Fibroblast of lung (primary cell): ENCODE measurements at regions not wholly inside any gene's neighbourhood (a gene's known extent, or its start where the extent isn't known, plus 50 kb on each side); places are given as distances from the start of the nearest gene placed in this dataset.

Source experiments
- DNase-seq, 2 donors: peaks; one replicate each; pipeline versions ENCODE4 v3.0.0 to v3.0.0-alpha.2; 2010; ENCODE audit warnings: low read depth in 2 of 2
- H2AFZ ChIP-seq: 2 replicates; pipeline ENCODE4 v1.5.1; 2012; ENCODE audit warnings: low read length, control low read depth, inconsistent platforms
- H3K27ac ChIP-seq: 2 replicates; pipeline ENCODE4 v1.5.1; 2011; ENCODE audit warnings: low read length, control low read depth; ENCODE audit not compliant: insufficient read depth
- H3K27me3 ChIP-seq: 2 replicates; pipeline ENCODE4 v1.5.1; 2011; ENCODE audit warnings: mild to moderate bottlenecking, low read length; ENCODE audit not compliant: control insufficient read depth, insufficient read depth
- H3K36me3 ChIP-seq: 2 replicates; pipeline ENCODE4 v1.5.1; 2011; ENCODE audit warnings: low read length; ENCODE audit not compliant: control insufficient read depth, insufficient read depth
- H3K4me1 ChIP-seq: 2 replicates; pipeline ENCODE4 v1.5.1; 2011; ENCODE audit warnings: low read length; ENCODE audit not compliant: control insufficient read depth, insufficient read depth; ENCODE audit errors: extremely low read depth
- H3K4me2 ChIP-seq: 2 replicates; pipeline ENCODE4 v1.5.1; 2011; ENCODE audit warnings: low read length, control low read depth; ENCODE audit not compliant: insufficient read depth; ENCODE audit errors: extremely low read depth
- H3K4me3 ChIP-seq, 4 experiments: fragments of 200-600 bp in 1 of 4; sonication (generic) in 1 of 4; replicated peaks in 1 of 4; 2 replicates each; pipeline ENCODE4 v1.5.1; 2011 to 2016; ENCODE audit warnings: low read length in 4 of 4, low read depth in 3 of 4, mild to moderate bottlenecking in 3 of 4, control low read depth in 2 of 4, inconsistent platforms in 1 of 4, mixed read lengths in 1 of 4; ENCODE audit not compliant: insufficient read depth in 1 of 4; ENCODE audit errors: control extremely low read depth in 1 of 4
- H3K79me2 ChIP-seq: 2 replicates; pipeline ENCODE4 v1.5.1; 2012; ENCODE audit warnings: mild to moderate bottlenecking, low read length, inconsistent platforms; ENCODE audit not compliant: control insufficient read depth, insufficient read depth
- H3K9ac ChIP-seq: 2 replicates; pipeline ENCODE4 v1.5.1; 2011; ENCODE audit warnings: mild to moderate bottlenecking, low read length, control low read depth; ENCODE audit not compliant: insufficient read depth
- H3K9me3 ChIP-seq: 2 replicates; pipeline ENCODE4 v1.5.1; 2012; ENCODE audit warnings: low read depth, low read length; ENCODE audit not compliant: control insufficient read depth, insufficient read depth
- H4K20me1 ChIP-seq: 2 replicates; pipeline ENCODE4 v1.5.1; 2011; ENCODE audit warnings: low read length; ENCODE audit not compliant: control insufficient read depth, insufficient read depth; ENCODE audit errors: extremely low read depth
- EZH2 ChIP-seq: IDR thresholded peaks from 2 replicates; pipeline ENCODE4 v1.5.1; 2012; ENCODE audit warnings: low read length, control low read depth, mild to moderate bottlenecking; ENCODE audit errors: missing control alignments
- TF ChIP-seq, protein P1 (sequence below), 2 donors: IDR thresholded peaks in 1 of 2; conservative IDR thresholded peaks in 1 of 2; 1 replicate in 1 of 2; 2 replicates in 1 of 2; pipeline ENCODE4 v1.5.1; 2011 to 2012; ENCODE audit warnings: low read length in 2 of 2, control low read depth in 1 of 2, inconsistent platforms in 1 of 2, low read depth in 1 of 2, mild to moderate bottlenecking in 1 of 2

DNA sequence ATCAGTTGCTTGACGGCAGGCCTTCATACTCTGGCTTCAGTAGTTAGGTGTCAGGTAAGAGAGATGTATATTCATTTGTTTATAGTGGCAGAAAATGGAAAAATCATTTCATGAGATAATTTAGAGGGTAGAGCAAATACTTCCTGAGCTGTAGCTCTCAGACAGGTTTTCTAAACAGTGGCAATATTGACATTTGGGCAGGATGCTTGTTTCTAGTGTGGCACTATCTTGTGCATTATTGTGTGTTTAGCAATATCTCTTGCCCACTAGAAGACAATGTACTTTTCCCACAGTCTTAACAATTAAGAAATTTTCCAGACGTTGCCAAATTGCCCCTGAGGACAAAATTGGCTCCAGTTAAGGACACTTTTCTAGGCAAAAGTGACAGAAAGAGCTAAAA lies 1143.1 kb downstream of the PLA2G4A start:
- no peak for DNase-seq
- H3K9ac ChIP-seq: no peak overlapping the region
- H4K20me1 ChIP-seq: no peaks in the 10 kb centered on the region
- H3K4me3 ChIP-seq: no peak overlapping the region
- TF ChIP-seq EZH2: no peak
- TF ChIP-seq, protein P1, sequence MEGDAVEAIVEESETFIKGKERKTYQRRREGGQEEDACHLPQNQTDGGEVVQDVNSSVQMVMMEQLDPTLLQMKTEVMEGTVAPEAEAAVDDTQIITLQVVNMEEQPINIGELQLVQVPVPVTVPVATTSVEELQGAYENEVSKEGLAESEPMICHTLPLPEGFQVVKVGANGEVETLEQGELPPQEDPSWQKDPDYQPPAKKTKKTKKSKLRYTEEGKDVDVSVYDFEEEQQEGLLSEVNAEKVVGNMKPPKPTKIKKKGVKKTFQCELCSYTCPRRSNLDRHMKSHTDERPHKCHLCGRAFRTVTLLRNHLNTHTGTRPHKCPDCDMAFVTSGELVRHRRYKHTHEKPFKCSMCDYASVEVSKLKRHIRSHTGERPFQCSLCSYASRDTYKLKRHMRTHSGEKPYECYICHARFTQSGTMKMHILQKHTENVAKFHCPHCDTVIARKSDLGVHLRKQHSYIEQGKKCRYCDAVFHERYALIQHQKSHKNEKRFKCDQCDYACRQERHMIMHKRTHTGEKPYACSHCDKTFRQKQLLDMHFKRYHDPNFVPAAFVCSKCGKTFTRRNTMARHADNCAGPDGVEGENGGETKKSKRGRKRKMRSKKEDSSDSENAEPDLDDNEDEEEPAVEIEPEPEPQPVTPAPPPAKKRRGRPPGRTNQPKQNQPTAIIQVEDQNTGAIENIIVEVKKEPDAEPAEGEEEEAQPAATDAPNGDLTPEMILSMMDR (conservative IDR thresholded peaks at IDR 0.05 in 1 of 2, IDR thresholded peaks at IDR 0.05 in 1 of 2; ENCODE audit: low read depth in 1 of 2, low read length in 2 of 2): no peak
- no peaks in the 10 kb centered on the region for H3K27me3 ChIP-seq
- no peaks in the 10 kb centered on the region for H3K79me2 ChIP-seq
- H3K27ac ChIP-seq: no peak overlapping the region
- H3K9me3 ChIP-seq: no peaks in the 10 kb centered on the region
- no peaks in the 10 kb centered on the region for H3K4me1 ChIP-seq
- no peaks in the 10 kb centered on the region for H3K36me3 ChIP-seq
- H2AFZ ChIP-seq: no peak overlapping the region
- H3K4me2 ChIP-seq: no peak overlapping the region

DNA sequence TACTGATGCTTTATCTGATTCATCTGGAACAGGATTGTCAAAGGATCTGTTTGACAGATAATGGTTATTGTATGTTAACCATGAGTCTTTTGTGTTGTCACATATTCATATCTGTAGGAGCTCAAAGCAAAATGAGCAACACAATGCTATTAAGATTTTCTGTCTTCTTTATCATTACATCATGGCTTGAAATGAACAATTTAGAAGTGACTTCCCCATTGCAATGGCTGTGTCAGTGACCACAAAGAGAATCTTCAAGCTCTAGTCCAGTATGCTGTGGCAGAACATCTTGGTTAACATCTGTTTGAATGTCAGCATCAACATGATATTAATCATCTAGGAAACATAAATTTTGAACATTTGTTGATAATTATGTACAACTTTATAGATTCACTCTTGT lies 1148.5 kb downstream of the PLA2G4A start:
- no peak overlapping the region for H3K27ac ChIP-seq

DNA sequence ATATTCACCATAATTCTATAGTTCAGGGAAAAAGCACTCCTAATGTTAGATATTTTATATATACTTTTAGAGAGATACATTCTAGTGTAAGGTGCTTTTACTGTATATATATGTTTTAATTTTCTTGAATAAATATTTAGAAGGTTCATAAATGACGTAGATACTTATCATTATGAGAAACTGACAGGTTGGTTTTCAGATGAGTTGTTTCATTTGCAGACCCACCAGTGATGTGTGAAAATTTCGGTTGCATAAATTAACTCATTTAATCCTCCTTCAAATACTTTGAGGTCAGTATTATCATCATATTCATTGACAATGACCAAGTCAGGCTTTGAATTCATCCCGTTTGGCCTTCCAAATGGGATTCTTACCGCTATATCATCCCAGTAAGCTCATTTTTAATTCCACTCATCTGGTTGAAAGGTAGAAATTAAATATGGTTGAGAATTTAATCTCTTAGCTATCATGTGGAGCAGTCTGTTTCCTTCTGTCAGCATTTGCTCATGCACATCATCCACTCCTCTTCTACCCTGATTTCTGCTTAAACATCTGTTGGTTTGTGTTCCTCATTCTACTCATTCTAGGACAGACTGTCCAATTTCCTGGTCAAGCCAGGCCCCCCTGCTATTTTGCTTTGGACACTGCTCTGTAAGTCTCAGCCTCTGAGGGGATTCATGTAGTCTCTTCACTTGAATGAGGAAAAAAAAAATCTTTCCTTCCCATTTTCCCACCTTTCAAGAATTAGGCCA lies 1156.6 kb downstream of the PLA2G4A start:
- TF ChIP-seq EZH2: no peak
- TF ChIP-seq, protein P1 (conservative IDR thresholded peaks at IDR 0.05 in 1 of 2, IDR thresholded peaks at IDR 0.05 in 1 of 2; ENCODE audit: low read depth in 1 of 2, low read length in 2 of 2): no peak
- H3K27ac ChIP-seq: no peak overlapping the region
- H4K20me1 ChIP-seq: no peaks in the 10 kb centered on the region

More for the DNA sequence above, 1148.5 kb downstream of the PLA2G4A start:
- H4K20me1 ChIP-seq: no peaks in the 10 kb centered on the region
- no peaks in the 10 kb centered on the region for H3K4me1 ChIP-seq
- no peak for DNase-seq
- no peaks in the 10 kb centered on the region for H3K27me3 ChIP-seq
- H3K9me3 ChIP-seq: no peaks in the 10 kb centered on the region
- no peak overlapping the region for H2AFZ ChIP-seq
- H3K4me2 ChIP-seq: no peak overlapping the region
- no peak for TF ChIP-seq EZH2
- TF ChIP-seq, protein P1 (conservative IDR thresholded peaks at IDR 0.05 in 1 of 2, IDR thresholded peaks at IDR 0.05 in 1 of 2; ENCODE audit: low read depth in 1 of 2, low read length in 2 of 2): no peak
- H3K36me3 ChIP-seq: no peaks in the 10 kb centered on the region
- no peaks in the 10 kb centered on the region for H3K79me2 ChIP-seq
- H3K4me3 ChIP-seq: no peak overlapping the region
- H3K9ac ChIP-seq: no peak overlapping the region

More for the DNA sequence above, 1156.6 kb downstream of the PLA2G4A start:
- Histone ChIP-seq H3K36me3 (no peaks in the 10 kb centered on the region), H2AFZ (no peak overlapping the region), H3K4me3 (no peak overlapping the region), H3K4me1 (no peaks in the 10 kb centered on the region), H3K27me3 (no peaks in the 10 kb centered on the region), H3K4me2 (no peak overlapping the region), H3K79me2 (no peaks in the 10 kb centered on the region), H3K9ac (no peak overlapping the region), H3K9me3 (no peaks in the 10 kb centered on the region)
- no peak for DNase-seq
